Activated gamma-delta T cell (primary cell): ENCODE measurements at regions not wholly inside any gene's neighbourhood (a gene's known extent, or its start where the extent isn't known, plus 50 kb on each side); places are given as distances from the start of the nearest gene placed in this dataset.
A peak's percentile ranks its signal among the peaks of the same experiment; 100 is the strongest.

Source experiments
- DNase-seq: peaks from one replicate; lab custom pipeline; 2025; lab: John Stamatoyannopoulos, UW

DNA sequence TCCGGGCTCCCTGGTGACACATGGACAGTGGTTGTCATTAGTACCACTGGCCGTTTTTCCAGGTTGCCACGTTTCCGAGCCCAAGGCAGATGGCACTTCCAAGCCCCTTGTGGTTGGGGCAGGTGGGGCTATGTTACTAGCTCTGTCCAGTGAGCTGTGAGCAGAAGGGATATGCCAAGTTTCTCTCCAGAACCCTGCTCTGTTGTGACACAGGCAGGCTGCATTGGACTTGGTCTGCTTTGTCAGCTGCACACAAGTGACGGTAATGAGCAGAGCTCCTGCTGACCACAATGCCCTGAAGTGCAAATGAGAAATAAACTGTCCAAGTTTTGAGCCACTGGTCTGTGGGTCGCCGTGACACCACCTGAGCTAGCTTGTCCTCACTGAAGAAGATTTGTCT lies 118.8 kb downstream of the GYPC start:
- no peak for DNase-seq

DNA sequence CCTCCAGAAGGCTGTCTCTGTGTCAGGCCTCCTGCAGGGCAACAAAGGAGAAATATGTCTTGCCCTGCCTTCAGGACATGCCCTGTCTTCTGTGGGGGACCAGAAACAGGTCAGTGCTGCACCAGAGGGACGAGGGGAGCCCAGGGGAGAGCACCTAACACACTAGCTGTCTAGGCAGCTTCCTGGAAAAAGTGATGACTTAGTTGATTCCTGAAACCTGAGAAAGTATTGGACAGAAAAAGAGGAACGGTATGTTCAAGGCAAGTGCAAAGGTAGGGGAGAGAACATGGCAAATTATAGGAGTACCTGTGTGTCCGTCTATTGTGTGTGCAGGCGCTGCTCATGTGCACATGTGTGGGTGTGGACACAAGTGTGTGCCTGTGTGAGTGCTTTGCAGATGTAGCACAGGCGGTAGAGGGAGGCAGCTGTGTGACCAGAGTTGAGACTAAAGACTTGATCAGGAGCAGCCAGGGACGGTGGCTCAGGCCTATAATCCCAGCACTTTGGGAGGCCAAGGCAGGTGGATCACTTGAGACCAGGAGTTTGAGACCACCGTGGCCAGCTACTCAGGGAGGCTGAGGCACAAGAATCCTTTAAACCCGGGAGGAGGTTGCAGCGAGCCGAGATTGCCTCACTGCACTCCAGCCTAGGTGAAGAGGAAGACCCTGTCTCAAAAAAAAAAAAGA lies 119.5 kb downstream of the GYPC start:
- DNase-seq, result no peak

DNA sequence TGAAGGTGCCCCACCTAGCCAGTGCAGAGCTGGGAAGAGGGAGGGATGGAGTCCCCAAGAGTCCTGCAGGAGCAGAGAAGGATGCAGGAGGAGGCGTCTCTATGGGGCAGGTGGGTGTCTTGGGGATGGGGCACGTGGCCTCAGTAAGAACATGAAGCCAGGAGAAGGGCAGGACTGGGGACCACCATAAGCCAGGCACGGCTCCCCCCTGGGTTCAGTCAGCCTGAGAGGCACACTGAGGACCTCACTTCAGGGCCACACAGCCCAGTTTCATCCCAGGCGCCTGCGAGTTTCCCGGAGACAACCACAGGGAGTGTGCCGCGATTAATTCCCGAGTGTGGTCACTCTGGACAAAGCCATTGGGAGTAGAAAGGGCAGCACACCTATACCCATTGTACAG lies 120.3 kb downstream of the GYPC start:
- no peak for DNase-seq

DNA sequence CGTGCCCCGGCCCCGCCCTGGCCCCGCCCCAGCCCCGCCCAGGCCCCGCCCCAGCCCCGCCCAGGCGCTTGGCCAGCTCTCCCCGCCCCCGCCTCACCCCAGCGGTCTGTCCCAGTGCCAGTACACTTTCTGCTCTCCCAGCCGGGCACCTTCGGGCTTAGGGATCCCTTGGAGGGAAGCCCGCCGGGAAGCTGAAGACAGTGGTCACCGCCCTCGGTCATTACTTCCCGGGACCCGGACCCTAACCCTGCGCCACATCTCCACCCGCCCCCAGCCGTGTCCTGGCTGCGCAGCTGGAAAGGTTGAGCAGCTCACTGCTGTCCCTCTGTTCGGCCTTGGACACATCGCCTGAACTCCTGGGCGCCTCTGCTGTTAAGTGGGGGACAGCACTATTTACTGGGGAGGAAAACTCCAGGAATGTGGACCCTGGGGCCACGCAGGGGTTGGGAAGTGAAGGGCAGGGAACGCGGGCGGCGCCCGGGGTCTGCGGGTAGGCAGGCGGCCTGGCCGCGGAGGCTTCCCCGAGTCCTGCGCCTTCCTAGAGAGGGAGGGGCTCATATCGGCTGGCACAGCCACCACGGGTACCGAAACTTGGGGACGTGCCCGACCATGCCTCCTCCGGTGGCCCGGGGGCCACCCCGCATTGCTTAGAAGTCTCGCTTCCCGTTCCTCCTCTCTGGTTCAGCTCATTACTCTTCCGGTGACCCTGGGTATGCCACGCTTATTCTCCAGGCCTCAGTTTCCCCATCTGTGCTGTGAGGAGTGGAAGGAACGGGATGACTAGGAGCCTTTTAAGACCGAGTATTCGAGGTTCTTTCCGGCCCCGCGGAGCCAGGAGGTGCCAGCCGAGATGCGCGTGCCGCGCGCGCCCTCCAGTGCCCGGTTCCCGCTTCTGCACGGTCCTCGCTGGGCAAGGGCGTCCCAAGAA lies 121.0 kb downstream of the GYPC start:
- DNase-seq, result peak; percentile 54

DNA sequence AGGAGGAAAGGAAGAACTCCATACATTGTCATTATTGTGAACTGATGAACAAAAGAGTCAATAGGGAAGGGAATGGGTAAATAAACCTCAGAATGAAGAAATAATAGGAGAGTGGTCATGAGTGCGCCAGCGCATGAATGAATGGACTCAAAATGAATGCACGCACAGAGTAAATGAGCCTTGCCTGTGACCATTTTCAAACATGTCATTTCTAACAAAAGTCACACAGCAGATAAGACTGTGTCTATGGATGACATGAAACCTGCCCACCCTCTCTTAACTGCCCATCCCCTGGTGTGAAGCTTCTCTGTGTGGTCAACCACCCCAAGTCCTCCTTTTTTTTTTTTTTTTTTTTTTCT lies 121.1 kb upstream of the TEX51 start:
- DNase-seq, result no peak

DNA sequence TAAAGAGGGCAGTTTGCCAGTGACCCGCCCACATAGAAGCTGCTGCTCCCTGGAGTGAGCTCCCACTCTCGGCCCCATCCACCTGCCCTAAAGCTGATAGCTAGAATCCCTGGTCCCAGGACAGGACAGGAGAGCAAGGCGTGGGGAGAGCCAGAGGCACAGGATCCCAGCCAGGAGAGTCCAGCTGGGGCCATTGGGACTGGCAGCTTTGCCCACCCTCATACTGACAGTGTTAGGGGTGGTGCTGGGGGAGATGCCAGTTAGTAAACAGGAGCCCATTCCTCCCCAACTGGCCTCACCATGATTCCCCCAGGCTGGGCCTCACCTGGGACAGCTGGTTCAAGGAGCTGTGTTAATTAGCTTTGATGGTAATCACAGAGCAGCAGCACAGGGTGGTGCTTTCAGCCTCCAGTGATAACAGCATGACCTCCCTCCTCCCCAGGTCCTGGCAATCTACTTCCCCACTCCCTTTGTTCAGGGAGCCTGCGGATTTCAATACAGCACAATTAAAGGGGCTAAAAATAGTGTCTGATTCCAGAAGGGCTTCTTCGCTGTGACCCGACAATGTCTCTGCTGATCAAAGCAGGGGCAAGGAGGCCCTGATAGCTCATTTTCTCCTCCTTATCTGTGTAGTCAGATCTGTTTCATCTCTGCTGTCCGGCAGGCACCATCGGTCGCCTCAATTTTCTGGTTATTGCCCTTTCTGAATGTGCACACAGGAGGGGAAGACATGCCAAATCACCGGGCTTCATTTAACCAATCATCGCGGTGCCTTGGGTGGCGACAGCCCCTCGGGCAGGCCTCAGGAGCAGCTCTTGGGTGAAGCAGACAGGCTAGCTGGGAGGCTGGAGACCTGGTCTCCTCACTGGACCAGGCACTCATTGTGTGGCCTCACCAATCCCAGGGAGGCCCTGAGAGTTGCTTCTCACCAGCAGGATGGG lies 119.9 kb upstream of the TEX51 start:
- no peak for DNase-seq

DNA sequence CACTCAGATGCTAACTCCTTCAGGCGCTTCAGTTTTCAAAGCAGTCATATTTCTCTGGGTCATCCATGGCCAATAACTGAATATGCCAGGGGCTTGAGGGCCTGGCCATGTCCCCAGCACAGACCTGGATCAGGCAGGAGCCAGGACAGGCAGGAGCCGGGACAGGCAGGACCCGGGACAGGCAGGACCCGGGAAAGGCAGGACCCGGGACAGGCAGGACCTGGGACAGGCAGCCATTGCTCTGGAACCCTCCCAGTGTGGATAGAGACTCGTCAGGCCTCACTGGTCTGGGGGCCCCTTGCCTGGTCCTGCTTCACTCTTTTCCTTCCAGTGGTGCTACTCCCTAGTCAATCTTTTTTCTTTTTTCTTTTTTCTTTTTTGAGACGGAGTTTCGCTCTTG lies 117.5 kb upstream of the TEX51 start:
- no peak for DNase-seq

DNA sequence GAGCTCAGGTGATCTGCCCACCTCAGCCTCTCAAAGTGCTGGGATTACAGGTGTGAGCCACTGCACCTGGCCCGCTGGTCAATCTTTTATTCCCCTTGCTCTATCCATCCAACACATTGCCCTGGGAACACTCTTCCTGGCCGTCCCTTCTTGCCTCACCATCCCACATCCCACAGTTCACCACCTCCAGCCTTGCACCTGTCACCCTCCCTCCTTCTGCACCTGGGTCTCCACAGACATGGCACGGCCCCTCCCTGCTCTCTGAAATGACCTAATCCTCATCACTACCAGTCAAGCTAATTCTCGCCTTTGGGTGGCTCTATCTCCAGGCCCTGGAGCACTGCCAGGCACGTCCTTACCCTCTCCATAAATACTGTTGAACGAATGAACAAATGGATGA lies 116.9 kb upstream of the TEX51 start:
- DNase-seq, result no peak

DNA sequence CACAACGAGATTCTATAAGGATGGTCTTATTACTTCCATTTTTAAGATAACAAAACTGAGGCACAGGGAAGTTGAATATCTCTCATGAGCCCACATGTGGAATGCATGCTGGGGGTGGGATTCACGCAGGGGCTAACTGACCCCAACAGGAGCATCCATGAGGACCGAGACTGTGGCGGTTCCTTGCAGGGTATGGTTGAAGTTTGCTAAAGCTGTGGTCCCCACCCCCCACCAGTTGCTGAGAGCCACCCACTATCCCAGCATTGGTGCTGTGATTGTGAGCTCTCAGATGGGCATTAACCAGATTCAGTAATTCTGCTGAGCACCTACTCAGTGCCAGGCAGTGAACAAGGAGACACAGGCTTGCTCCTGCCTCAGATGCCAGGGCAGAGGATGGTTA lies 116.0 kb upstream of the TEX51 start:
- no peak for DNase-seq

DNA sequence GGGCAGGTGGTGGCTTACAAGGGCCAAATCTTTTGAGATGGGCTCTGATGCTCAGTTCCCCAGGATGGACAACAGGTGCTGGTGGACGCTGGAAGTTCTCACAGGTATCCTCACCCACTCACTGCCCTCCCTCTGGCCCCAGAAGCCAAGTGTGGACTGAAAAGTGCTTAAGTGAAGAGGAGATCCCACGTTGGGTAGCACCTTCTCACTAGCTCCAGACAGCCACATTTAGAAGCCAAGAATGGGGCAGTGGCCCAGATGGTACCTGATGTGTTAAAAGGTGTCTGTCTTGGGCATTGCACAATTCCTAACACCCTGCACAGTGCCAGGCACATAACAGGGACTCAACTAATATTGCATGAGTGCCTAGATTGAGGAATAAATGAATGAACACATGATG lies 115.3 kb upstream of the TEX51 start:
- no peak for DNase-seq

DNA sequence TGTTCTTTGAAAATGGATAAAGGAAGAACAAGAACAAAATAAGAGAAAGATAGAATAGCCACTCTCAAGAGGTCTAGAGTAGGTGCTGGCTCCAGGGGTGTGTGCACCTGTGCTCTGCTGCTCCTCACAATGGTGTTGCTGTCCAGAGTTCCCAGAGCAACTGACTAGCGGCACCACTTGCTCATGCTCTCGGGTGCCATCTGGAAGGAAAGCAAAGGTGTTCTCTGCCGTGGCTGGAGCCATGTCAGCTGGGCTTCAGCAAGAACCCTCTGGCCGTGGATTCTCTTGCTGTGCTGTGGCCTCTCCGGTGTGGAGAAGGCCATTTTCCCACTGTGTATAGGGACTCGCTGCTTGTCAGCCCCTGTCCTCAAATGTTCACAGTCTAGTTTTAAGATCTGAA lies 114.6 kb upstream of the TEX51 start:
- no peak for DNase-seq

DNA sequence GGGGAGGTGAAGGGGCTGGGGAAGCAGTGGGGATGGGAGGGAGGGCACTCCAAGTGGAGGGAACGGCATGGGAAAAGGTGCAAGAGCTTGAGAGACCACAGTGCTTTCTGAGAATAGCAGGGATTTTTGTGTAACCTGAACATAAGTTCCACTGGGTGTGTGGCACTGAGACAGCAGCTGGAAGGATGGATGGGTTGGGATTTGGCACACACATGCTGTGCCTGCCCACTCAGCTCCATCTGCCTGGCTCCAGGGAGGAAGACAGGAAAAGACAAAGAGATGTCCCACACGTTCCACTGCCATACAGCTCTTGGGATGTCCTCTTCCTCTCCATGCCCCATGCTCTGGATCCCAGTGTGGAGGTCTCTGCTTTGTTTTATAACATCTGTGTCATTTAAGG lies 114.1 kb upstream of the TEX51 start:
- no peak for DNase-seq

DNA sequence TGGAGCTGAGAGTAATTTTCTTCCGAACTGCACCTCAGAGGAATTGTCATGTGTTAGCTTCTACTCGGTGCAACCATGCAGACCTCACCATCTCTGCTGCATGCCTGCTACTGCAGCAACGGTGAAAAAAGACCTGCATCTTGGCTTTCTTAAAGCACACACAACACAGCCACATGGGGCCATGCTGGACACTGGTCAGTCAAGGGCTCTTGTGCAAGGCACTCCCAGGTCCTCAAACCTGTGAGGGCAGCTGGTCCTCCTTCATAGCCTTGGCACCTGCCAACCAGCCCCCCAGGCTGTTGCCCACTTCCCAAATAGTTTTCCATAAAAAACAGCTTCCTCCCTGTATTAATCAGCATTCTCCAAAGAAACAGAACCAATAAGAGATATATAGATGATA lies 113.5 kb upstream of the TEX51 start:
- DNase-seq, result no peak

DNA sequence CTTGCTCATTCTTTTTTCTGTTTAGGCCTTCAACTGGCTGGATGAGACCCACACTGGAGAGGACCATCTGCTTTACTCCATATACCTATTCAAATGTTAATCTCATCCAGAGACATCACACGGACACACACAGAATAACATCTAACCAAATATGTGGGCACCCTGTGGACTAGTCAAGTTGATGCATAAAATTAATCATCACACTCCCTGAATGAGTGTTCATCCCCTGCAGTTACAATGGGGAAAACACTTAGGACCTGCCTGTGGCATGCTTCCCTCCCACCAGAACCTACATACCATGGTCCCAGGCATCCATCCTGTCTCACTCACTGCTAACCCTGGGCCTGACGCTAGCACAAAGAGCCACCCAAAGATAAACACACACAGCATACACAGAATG lies 112.8 kb upstream of the TEX51 start:
- DNase-seq, result no peak

DNA sequence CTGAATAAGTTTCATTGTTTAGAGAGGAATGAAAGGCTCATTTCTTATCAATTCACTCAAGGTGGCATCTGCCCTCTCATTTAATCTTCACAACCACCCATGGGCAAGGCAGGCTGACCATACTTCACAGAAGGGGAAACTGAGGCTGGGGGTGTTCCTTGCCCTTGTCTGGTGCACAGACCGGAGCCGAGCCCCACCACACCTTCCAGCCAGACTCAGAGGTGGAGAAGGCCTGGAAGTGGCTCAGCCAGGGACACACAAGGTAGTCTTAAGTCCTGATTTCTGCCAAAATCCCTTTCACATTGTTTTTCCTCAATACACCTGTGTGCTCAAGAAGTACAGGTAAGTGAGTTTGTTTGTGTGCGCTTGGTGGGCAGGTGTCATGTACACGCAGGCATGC lies 111.9 kb upstream of the TEX51 start:
- DNase-seq, result no peak

DNA sequence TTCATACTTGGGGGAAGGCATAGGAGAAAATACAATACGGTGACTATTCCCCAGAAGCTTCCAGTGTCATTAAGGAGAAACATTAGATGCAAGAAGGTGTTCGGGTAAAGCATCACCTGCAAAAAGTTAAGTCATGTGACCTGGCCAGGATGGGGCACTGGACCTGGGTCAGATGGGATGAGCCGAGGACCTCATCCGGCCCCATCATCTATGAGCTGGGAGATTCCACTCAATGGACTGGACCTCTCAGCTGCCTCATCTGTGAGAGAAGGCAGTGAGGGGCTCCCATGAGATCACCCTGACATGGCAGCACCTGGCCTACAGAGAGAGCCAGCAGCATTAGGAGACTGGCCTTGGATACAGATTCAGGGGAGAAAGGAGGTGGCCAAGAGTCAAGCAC lies 111.4 kb upstream of the TEX51 start:
- DNase-seq, result no peak

DNA sequence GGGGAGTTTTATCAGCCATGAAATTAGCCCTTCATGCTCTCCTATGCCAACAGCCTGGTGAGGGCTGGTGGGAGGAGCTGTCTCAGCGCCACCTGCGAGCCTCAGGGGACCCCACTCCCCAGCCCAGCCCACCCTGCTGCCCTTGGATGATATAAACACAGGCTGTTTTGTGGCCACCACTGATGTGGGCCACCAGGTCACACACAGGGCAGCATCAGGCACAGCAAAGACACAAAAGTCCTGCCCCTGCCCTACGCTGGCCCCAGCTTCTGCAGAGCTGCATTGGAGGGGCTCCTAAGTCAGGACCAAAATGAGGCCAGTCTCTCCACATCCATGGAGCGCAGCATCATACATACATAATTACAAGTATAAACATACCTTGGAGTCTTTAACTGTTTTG lies 110.6 kb upstream of the TEX51 start:
- no peak for DNase-seq

DNA sequence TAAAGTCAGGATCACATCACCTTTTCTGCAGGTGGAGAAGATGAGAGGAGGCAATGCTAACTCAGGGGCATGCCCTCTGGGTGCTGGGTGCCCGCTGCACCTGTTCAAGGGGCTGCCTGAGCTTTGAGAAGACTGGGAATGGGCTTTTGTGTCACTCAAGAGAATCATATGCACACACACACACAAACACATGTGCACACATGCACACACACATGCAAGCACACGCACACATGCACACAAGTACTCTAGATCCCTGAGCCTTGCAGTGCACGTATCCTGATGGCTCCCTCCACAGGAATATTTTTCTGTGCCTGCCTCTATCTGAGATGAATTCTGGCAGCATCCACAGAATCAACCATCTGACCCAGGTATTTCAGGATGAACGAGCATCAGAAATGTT lies 110.0 kb upstream of the TEX51 start:
- DNase-seq, result no peak

DNA sequence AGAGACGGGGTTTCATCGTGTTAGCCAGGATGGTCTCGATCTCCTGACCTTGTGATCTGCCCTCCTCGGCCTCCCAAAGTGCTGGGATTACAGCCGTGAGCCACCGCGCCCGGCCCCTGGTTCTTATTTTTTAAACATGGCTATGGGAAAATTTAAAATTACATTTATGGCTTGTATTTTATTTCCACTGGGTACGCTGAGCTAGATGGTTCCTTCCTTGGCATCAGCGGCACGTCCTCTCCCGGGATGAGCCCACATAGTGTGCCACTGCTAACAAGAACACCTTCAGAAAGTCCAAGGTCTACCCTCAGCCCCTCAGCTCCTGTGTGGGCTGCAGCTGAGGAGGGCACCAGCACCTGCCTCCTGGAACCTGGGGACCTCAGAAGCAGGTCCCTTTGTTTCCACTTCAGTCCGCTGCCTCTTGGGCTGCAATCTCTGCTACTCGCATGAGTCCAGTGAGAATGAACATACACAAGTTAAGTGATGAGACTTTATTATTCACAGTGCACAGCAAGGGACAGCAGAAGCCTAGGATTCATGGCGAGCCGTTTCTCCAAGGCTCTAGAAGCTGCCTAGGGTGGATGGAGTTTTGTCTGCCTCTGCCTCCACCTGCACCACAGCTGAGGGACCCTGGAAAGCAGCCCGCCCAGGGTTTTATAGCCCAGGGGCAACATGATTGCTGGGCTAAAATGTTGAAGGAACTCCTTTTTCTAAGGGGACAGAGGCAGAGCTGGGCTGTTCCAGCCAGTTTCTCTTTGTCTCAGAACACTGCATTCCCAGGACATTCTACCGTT lies 107.5 kb upstream of the TEX51 start:
- no peak for DNase-seq

DNA sequence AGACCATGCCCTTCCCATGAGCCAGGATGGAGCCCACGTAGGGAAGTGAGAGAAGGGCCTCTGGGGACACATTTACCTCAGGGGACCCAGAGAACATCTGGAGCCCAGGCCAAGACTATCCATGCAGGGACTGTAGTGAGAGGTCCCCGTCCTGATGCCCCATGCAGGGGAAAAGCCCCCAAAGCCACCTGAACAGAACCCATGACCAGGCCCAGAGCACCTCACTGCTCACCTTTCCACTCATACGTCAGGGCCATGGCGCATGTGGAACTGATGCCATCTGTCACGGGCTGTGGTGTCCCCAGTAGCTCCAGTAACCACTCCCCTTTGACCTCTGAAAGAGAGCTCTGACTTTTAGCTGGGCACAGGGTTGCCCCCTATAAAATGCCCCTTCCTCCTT lies 106.5 kb upstream of the TEX51 start:
- DNase-seq, result no peak

DNA sequence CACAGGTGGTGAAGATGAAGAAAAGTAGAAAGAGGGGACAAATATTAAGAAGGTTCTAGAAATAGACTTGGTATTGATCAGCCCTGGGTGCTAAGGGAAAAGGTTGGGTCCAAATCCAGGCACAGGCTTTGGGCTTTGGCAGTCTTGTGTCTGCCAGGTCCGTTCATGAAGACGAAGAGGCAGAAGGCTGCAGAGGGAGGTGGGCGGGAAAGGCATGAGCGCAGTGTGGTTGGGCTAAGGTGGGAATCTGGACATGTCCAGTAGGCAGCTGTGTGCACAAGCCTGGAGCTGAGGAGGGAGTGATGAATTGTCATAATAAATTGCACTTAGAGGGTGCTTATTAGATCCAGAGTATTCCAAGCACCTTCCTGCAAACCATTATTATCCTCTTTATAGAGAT lies 105.7 kb upstream of the TEX51 start:
- DNase-seq, result no peak
